Endothelial cell of hepatic sinusoid (primary cell): ENCODE measurements at regions not wholly inside any gene's neighbourhood (a gene's known extent, or its start where the extent isn't known, plus 50 kb on each side); places are given as distances from the start of the nearest gene placed in this dataset.

Source experiments
- in situ Hi-C: cut with HindIII; loops from 2 replicates; pipeline ENCODE4 v1.10.0; 2017; ENCODE audit warnings: low sequenced_read_pairs

DNA sequence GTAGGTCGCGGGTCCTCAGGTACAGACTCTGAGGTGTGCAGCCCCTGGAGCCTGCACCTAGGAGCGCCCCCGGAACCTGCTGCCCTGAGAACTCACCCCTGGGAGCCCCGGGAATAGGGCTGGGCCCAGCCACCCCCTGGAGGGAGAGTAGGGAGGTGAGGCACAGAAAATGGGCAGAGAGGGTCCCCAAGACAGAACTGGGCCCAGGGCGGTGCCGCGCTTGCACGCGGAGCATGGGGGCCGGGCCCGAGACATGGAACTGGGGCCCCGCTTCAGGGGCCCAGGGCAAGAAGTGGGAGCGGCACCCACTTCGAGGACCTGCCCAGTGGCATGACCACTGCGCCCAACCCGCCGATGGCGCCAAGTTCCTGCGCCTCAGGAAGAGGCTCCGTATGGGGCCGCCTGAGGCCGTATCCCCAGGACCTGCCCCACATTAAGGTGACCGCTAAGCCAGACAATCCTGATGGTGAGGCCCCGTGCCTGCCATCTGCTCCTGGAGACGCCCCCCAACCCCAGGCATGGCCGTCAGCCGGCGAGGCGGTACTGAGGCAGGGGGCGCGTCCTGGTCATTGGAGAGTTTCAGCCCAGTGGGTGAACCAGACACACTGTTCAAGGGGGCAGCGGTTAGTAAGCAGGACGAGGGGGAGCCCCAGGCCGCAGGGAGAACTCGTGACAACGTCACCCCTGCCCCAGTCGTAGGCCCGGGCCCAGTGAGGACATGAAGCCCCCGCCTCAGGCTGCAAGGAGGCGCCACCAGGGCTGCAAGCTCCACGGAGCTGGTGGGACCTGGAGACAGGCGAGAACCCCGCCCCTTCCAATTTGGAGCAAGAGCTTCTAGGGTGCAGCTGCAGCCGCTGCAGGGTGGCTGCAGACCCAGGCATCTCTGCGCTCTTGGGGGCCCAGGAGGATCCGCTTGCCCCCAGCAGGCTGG lies 89.5 kb upstream of the PUM3 start:
- in situ Hi-C loops = no loop called here

DNA sequence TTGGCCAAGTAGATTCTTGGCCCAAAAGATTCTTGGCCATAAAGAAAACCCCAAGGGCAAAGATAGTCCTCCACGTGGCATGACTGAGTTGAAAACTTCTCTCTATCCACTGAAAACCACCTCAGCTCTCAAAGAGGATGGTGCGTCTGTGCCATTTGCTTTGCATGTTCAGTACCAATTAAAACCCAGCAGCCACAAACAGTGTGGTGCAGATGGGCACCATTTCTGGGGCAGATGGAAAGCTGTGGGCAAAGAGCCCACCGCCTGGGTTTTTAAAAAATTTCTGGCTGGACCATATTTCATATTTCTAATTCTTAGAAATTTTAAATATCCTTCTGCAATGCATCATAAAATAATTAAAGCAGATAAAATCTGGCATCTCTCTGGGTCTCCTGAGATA lies 84.5 kb upstream of the PUM3 start:
- in situ Hi-C loops = no loop called here

DNA sequence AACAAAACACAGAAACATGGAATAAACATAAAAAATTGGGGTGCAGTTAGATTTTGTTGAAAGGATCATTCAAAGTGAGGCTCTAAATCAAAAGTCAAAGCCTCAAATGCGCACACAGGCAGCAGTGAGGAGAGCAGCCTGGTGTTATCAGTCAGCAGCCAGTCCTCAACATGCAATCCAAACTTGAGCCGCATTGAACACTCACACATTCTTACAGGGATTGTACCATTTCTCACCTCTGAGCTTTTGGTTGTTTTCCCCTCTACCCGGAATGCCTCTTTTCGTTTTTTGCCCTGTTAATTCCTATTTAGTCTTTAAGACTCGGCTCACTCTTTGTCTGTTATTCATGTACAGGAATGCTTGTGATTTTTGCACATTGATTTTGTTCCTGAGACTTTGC lies 81.1 kb upstream of the PUM3 start:
- in situ Hi-C loops = no loop called here

DNA sequence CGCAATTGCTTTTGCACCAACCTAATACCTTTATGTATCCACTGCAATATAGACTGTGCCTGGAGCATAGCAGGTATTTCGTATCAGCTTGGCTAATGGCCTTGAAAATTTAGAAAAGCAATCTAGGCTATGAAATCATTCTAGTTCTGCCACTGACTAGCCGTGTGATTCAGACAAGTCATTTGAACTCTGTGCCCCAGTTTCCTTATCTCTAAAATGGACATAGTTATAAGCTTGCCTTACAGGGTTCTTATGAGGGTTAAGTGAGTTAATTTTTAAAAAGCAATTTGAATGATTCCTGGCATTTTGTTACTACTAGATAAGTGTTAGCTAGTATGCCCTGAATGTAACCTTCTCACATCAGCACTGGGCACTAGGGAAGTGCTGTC lies 80.5 kb upstream of the PUM3 start:
- in situ Hi-C loops = no loop called here

DNA sequence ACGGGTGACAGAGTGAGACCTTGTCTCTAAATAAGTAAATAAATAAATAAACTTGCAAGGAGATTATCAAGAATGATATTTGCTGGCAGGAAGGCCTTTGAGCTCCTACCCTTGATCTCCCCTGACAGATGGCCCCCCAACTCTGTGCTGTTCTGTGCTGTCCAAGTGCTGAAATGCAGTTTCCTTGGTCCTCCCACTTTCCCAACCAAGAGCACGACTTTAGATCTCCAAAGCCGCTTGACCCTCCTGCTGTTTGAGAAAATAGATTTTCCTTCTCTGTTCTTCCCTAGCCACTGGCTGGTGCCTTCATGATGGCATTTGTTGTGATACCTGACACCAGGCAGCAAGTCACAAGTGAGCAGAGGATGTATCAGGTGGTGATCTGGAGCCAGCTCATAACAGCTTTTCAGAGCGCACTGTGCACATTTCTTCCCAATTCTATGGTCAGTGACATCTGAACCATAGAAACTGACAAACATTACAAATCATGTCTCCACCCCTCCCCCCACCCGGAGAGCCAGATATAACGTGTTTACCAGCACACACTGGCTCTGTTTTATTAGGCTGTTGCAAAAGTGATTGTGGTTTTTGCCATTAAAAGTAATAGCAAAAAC lies 80.0 kb upstream of the PUM3 start:
- in situ Hi-C loops = no loop called here

DNA sequence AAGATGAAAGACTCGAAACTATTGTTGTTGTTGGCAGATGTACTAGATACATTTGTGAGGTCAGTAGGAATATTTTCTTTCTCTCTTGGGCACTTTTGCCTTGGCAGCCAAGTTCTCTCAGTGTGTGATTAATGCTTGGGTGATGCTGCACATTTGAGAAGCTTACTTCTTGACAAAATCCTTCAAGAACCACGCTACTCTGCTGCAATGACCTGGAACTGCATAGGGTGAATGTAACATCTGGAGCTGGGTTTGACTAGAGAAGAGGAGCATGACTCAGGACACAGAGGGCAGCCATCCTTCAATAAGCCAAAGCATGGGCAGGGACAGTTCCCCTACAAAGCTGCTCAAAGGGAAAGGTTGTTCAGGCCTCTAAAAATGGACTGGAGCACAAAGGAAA lies 75.5 kb upstream of the PUM3 start:
- in situ Hi-C loops = loop anchor here (5.0 kb wide), 1 partner anchor 38 kb away; no protein-coding TSS in a partner anchor

DNA sequence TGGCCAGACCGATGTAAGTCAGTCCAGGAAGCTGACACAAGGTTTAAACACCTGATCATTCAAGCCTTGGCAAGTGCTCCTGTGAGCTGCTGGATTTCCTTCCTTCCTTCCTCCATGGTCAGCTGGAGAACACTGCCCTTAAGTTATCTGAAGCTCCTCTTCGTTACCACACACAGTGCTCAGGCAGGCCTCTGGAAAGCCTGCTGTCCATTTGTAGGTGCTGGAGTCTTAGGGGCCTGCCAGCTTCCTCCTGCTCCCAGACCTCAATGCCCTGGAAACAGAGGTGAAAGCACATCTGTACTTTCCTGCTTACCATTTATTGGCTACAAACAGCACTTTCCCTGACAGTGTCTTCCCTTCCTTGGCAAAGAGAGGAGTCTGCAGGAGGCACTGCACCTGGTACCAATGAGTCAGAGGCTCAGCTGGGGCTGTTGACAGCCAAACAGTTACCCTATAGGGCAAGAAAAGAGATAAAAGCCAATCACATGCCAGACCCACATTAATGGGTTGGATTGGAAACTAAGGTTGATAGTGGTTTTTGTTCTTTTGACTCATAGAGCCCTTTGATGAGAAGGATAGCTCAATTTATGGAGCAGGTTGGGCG lies 72.6 kb upstream of the PUM3 start:
- in situ Hi-C loops = loop anchor here (5.0 kb wide), 1 partner anchor 41 kb away; no protein-coding TSS in a partner anchor

DNA sequence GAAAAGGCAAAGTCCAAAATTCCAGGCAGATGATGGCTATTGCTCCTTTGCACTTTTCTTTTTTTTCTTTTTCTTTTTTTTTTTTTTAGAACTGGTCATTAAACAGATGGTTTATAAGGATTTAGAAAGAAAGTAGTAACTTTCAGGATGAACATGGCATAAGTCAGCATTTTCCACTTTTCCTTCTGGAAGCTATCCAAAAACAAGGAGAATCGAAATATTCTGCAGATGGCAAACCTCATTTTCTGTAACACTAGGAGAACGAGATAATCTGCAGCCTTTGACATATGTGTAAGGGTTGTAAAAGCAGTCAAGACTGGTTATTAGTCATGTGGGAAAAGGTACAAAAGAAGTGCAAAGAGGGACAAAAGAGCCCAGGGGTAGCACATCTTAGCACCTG lies 69.1 kb upstream of the PUM3 start:
- in situ Hi-C loops = no loop called here

DNA sequence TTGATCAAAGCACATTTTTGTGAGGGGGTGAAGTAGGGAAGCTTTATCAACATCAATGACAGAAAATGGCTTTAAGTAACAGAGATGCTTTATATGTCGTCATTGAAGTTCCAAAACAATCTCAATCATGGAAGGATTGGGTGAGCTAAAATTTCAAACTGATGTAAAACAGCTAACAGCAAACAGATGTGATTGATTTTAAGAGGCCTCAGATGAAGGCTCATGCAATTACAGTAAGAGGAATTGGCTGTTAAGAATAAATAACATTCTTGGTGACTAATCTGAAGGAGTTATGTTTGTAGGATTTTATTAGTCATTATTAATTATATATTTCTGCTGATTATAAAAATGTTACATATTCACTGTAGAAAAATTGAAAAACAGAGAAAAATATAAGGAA lies 63.5 kb upstream of the PUM3 start:
- in situ Hi-C loops = no loop called here

DNA sequence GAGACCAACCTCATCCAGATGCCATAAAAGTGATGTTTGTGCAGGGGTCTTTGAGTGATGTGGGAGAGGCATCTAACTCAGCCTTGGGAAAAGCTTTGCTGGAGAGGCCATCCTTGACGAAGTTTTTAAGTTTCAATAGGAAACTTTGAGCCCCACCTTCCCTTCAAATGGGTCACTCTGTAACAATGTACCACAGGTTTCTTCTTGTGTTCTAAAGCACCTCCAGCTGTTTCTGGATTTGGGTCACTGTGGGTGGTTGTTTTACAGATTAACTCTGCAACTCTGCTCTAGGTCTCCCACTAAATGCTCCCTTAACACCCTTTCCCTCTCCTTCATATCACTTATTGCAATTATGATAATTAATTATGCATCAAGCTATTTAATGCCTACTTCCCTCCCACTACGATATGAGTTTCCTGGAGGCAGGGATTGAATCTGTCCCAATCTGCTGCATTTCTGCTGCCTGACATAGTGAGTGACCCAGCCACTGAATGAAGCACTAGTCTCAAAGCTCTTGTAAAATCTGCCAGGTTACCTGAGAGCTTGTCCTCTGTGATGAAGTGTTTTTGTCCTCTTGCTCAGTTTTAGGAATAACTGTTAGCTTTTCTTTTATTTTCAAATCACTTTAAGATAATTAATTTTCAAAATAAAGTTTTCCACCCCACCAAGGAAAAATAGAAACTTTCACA lies 60.5 kb upstream of the PUM3 start:
- in situ Hi-C loops = no loop called here
